GM21717 (cell line): ENCODE measurements at regions not wholly inside any gene's neighbourhood (a gene's known extent, or its start where the extent isn't known, plus 50 kb on each side); places are given as distances from the start of the nearest gene placed in this dataset.
A peak's percentile ranks its signal among the peaks of the same experiment; 100 is the strongest.
"Not testable (repeated sequence)": the region's sequence is repeated elsewhere in the genome, so short reads cannot be mapped to it uniquely, and the experiment has no call there.

Experiments used
- ATAC-seq: cut with Tn5 transposase; IDR thresholded peaks from one replicate; pipeline ENCODE4 v1.9.1; 2021; ENCODE audit warnings: mild to moderate bottlenecking, moderate library complexity; ENCODE audit not compliant: unreplicated experiment

DNA sequence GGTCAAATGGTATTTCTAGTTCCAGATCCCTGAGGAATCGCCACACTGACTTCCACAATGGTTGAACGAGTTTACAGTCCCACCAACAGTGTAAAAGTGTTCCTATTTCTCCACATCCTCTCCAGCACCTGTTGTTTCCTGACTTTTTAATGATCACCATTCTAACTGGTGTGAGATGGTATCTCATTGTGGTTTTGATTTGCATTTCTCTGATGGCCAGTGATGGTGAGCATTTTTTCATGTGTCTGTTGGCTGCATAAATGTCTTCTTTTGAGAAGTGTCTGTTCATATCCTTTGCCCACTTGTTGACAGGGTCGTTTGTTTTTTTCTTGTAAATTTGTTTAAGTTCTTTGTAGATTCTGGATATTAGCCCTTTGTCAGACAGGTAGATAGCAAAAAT lies 269.9 kb upstream of the NREP start:
- ATAC-seq, result not testable (repeated sequence)

DNA sequence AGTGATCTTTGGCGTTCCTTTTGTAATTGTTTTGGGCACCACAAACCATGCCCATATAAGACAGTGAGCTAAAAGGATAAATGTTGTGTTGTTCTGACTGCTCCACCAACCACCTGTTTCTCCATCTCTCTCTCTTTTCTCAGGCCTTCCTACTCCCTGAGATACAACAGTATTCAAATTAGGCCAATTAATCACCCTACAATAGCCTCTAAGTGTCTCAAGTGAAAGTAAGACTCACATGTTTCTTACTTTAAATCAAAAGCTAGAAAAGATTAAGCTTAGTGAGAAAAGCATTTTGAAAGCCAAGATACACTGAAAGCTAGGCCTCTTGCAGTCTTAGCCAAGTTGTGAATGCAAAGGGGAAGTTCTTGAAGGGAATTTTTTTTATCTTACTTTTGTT lies 268.8 kb upstream of the NREP start:
- peak; percentile 74 for ATAC-seq

DNA sequence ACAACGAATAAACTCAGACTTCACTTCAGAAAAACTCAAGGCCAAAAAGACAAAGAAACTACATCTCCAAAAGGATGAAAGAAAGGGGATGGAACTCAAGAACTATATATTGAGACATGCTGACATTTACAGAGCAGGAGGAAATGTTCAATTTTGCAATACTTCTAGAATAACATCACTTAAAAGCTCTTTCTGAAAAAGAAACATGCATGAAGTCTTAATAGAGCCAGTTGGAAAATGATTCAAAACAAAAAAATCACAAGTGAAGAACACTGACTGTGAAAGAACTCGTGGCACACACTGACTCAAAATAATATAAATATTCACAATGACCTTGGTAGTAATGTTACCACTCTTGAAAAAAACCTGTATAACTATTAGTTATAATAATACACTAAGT lies 267.8 kb upstream of the NREP start:
- no peak for ATAC-seq

DNA sequence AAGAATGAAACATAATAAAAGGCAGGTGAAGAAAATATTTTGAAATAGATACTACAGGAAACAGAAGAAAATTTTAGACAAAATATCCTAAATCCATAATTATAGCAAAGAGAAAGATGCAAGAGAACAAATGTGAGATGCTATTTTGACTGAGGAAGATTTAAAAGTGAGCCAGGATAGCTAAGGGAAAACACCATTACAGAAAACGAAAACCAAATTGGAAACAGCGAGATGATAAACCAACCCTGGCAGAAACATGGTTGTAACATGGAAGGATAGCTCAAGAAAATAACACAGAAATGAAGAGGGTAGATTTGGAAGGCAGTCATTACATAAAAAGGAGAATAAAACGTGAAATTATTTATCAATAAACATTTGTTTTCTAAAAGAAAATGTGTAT lies 267.2 kb upstream of the NREP start:
- no peak for ATAC-seq

DNA sequence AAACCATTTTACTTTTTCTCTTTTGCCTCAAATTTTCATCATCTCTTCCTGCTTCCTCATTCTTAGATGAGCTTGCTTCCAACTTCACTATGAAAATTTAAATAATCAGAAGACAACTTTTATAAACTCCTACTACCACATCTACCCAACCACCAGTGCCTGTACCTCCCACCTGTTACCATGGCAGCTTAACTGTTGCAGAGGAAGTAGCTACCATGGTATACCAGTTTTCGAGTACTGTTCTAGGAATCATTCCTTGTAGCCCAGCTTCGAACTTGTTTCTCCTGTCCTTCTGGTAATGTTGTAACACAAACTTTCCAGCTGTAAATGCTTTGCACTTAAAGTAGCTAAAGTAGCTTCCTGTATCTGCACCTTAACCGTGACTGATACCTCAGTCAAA lies 266.8 kb upstream of the NREP start:
- ATAC-seq, result no peak

DNA sequence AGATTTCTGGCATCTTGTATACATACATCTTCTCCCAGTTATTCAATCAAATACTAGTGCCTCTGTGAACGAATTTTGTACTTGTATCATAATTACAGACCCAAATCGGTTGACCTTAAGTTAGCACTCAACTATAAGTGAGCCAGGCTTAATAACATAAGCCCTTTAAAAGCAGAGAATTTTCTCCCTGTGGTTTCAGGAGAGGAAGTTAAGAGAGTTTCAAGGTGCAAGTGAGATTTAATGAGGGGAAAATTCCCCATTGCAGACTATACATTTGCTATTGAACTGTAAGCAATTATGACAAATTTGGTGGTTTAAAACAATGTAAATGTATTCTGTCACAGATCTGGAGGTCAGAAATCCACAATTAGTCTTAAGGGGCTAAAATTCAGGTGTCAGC lies 261.9 kb upstream of the NREP start:
- ATAC-seq, result no peak

DNA sequence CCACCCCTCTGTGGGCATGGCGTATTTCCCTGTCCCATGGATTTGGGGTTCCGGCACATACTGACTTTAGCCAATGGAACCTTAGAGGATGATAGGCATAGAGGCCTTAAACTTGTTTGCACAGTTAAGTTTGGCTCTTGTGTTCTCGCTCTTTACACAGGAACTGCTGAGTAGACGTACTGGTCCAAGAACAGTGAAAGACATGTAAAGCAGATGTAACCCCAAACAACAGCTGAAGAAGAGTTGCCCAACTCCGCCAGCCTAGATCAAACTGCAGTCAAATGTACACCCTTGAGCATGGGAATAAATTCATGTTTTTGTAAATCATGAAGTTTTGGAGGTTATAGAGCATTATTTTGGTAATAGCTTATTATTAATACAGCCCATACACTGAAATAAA lies 260.0 kb upstream of the NREP start:
- ATAC-seq, result no peak

DNA sequence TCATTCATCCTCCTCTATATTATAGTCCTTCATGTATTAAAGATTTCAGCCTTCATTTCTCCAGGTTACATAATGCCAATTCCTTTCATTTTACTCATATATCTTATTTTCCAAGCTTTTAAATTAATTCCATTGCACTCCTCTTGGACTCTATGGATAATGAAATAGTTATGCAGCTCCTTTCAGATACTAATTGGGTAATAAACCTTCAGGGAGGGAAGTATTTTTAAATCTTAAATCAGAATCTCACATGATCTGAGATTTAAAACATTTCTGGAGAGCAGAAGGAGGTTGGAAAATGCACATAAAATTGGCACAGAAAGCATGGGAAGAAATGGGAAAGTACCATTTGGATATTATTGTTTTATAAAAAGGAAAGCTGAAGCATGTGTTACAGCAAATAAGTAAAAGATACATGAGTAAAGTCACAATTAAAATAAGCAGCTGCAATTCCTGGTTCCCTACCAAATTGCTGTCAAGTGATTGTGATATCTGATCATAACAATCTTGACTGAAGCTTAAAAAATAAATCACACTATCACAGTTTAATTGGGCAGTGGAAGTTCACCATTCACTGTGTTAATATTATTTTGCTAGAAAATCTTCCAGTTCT lies 257.9 kb upstream of the NREP start:
- no peak for ATAC-seq

DNA sequence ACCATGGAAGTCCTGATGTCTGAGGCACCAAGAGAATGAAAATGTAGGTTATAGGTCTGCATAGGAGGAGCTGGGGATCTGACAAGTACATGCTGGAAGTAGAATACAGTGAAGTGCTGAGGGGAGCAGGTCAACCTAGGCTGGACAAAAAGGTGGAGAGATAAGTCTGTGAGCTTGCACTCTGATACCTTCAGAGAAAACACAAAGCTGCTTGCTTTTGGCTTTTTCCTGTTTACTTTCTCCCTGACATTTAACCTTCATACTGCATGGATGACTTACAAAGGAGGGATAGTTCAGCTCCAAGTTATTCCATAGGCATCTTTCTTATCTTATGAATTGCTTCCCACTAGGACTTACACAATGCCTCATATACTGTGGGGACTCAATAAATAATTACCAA lies 256.7 kb upstream of the NREP start:
- ATAC-seq, result no peak

DNA sequence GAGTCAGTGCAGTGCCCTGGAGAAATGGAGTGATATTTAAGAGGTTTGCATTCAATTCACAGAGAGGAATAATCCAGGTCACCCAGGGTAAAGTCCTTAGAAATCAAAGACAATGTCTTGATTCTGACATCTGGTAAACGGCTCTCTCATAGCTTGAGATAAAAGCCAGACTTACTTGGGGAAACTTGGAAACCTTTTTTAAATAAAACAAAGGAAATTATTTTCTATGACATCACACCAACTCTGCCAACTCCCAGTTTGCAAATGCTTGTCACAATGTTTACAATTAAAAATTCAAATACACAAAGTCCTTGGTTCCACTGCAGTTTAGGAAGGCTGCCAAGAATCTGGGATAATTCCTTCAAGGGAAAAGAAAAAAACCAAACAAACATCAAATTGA lies 255.1 kb upstream of the NREP start:
- no peak for ATAC-seq

DNA sequence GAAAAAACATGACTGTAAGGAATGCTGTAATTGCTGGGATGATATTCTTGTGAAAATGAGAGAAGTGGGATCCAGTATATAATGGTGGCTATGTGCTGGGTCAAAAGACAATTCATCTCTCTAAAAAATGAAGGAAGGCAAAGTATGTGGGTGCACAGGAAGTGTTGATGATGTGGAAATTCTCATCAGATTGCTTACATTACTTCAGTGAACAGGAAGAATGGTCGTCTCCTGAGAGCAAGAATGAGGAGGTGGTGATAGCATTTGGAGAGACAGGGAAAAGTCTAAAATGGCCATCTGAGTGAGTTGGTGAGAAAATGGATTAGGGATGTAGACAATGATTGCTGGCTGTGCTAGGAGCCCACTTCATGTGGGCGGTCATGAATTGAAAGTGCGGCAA lies 253.5 kb upstream of the NREP start:
- ATAC-seq, result no peak

DNA sequence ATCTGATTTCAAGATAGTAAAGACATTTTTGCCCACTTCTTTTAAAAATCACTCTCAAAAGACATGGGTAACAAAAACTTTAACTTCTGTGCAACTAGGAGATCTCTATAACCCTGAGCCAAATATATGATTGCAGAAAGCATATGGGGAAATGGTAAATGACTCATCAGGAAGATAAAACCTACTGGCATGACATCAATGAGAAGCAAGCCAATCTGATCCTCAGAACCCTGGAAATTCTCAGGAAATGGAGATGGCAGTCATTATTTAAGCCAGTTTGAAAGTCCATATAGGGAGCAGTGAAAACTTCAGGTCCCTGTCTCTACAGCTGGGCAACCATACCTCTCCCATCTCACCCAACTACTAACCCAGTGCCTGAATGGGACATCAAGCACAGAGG lies 249.7 kb upstream of the NREP start:
- ATAC-seq, result no peak

DNA sequence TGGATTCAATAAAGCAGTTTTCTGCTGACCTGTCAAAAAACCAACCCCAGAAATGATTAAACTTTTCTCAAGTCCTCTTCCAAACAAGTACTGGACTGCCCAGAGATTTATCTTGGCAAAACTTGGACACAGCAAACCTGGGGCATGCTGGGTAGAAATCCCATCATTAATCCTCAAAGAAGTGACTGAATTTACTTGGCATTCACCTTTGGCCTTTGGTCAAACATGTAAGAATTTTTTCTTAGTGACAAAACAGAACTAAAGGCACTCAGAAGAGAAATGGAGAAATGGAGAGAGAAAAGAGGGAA lies 248.6 kb upstream of the NREP start:
- no peak for ATAC-seq

DNA sequence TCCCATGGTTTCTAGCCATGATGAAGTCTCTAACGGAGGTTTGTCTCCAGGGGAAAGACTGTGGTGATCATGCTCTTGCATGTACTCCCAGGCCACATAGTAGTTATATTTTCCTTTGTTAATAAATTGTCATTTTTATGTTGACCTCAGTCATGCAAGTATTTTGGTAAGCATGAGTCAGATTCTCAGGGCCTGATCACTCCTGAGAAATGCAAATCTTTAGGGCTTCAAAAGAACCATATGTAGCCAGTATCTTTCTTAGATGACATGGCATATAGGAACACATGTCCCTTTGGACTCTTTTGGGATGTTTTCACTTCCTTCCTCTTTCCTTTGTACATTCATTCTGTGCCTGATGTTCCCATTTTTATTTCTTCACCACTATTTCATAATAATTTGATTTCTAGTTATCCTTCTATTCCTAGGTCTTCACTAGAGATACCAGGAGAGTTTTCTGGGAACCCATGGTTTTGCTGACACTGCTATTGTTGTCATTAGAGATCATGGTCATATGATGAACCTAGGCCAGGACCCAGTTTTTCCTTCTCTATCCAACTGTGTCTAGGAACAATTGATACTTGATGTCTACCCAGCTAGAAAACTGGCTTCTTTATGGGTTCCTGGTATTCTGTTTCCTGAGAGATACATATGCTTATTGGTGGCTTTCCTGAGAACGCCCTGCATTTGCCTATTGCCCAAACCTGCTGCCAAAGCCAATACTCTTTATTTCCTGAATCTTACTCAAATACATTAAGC lies 248.1 kb upstream of the NREP start:
- ATAC-seq, result peak; percentile 92

DNA sequence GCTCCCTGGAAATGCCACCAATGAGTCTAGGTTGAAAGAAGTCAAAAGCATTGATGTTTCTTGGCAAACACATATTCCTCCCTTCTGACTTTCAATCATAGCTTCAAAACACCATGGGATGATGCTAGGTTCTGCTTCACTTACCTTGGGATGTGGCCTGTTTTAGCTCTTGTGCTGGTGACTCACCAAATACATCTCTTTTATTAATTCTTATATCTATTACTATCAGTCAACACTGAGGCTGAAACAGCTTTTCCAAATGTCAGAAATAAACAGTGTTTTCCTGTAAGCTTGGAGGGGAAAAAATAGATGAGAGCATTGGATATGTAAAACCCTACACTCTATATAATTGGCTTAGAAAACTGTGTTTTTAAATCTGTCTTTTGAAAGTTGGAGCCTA lies 245.4 kb upstream of the NREP start:
- ATAC-seq, result no peak

DNA sequence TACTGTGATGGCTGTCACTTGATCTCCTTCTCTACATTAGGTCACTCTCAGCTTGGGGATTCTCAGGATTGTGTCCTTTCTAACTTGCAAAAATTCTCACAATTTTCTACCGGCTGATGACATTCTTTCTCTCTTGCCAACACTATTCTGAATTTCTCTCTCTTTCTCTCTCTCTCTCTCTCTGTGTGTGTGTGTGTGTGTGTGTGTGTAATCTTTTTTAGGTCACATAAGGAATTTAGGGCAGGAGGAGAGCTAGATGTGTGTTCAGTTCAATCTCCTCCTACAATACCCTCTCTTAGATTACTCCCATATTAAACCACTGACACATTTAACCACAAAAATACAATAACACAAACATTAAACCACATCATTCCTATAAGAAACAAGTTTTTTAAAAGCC lies 242.3 kb upstream of the NREP start:
- no peak for ATAC-seq

DNA sequence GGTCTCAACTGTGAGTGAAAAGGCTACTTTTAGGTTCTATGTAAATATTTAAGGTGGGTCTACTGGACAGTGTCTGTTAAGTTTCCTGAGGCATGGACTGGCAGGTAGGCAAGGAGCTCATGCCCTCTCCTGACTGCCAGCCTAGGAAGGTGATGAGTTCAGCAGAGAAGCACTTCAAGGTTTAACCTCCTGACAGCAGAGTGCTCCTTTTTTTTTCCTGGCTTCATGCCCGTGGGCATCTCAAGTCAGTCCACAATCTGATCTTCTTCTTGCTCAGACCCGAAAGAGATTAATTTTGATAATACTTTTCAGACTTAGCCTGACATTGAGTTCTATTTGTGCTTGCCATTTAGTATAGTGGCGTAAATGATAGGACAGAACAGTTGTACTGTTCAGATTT lies 241.9 kb upstream of the NREP start:
- ATAC-seq, result no peak

DNA sequence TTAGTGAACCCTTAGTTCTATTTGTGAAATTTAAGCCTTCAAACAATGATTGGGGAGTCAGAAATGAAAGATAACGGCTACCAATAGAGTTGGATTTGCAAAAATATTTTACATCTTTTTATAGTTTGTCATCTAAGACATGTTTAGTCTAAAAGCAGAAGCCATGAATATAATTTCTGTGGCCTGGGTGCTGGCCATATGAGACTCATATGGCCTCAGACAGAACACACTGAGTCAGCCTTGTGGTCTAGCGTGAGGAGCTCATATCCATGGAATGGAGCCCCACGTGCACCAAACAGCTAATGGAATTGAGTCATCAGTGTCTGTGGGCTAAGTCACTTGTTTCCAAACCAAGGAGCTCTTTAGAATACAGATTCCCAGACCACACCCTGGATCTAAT lies 240.7 kb upstream of the NREP start:
- no peak for ATAC-seq

DNA sequence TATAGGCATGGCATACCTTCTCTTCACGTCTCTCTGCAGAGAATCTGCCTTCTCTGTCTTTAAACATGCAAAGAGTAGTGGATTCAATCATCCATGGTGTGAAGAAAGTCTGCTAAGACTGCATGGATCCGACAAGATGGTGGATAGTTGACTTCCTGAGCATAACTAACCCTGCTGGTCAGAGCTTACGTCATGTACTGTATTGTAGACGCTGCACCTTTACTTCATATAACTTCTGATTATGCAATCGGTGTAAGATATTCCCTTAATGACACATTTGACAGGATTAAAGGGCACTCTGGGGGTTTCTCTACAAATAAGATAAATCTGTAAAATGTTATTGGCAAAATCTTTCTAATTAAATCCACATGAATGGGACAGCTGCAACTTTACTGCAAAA lies 240.3 kb upstream of the NREP start:
- ATAC-seq, result no peak

DNA sequence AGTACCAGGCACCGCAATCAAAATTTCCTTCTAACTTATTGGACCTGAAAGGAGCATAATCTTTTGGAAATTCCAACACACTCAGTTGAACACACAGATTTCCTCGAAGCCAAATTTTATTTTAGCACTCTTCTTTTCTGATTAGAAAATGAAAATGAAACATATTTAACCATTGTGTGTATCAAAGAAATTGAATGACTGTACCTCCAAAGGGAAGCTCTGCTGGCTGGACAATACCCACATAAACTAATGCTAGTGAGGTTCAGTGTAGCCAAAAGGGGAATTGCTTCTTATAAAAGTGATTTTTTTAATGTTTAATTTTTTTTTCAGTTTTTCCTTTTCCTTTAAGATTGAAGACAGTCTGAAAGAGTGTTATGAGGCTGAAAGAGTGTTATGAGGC lies 239.6 kb upstream of the NREP start:
- no peak for ATAC-seq

DNA sequence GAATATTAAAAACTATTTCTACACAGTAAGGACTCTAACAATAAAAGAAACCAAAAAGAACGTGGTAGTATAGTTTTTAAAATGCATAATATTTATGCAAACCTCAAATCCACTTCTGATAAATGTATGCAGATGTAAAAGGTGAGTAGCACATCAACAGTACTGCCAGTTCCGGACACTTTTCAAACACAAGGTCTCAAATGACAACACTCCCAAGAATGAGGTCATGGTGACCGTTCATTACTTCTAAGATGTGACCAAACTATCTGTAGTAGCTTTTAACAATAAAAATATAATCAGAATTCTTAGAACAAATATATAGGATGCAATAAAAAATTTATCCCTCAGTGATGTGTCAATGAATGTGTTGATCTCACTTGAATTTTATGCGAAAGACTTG lies 238.7 kb upstream of the NREP start:
- ATAC-seq, result no peak

DNA sequence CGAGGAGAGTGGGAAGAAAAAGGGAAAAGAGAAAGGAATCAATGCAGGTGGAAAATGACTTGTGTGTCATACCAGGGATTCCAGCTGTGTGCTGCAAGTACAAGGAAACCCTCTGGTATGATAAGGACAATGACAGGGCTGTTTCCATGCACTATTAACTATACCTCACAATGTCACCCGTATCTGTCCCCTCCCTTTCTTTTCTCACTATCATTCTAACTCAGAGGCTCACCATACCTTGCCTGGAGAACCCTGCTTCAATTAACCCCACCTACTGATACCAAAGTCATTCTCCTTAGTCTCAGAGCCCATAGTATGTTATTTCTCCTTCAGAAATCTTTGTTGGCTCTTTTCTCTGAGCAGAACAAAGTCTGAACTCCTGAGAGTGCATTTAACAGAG lies 236.2 kb upstream of the NREP start:
- ATAC-seq, result peak; percentile 55

DNA sequence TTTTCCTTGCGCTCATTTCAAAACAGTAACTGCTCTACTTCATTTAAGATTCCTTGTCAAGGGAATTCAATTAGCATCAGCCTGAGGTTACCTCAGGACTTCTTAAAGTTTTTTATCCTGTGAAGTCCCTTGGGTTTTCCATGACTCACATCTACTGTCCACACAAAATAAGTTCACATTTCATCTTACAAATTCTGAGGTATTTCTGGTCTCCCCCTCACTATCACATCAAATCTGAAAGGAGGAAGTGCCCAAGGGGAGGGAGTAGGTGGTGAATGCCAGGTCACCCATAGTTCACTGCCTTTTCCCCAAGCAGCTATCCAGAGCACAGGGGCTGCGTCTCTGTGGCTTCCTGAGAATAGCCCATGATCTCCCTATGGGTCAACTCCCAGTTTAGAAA lies 227.1 kb upstream of the NREP start:
- ATAC-seq, result peak; percentile 58
